WERI-Rb-1 (cell line): ENCODE measurements at regions not wholly inside any gene's neighbourhood (a gene's known extent, or its start where the extent isn't known, plus 50 kb on each side); places are given as distances from the start of the nearest gene placed in this dataset.

Experiments
- DNase-seq: peaks from one replicate; pipeline ENCODE4 v3.0.0-alpha.2; 2020
- H3K27ac ChIP-seq: fragments of 250-450 bp; sonication (Bioruptor Pico); 2 replicates; pipeline ENCODE4 v1.5.1; 2020; ENCODE audit warnings: mild to moderate bottlenecking, moderate library complexity
- H3K27me3 ChIP-seq: fragments of 250-450 bp; sonication (Bioruptor Pico); 2 replicates; pipeline ENCODE4 v1.5.1; 2021; ENCODE audit warnings: mild to moderate bottlenecking, low read depth, moderate library complexity; ENCODE audit not compliant: insufficient read depth, severe bottlenecking
- H3K36me3 ChIP-seq: fragments of 250-450 bp; sonication (Bioruptor Pico); 2 replicates; pipeline ENCODE4 v1.5.1; 2020; ENCODE audit warnings: mild to moderate bottlenecking, moderate library complexity
- H3K4me3 ChIP-seq: 2 replicates; pipeline ENCODE4 v1.5.1; 2011; ENCODE audit warnings: low read depth, mild to moderate bottlenecking, control low read depth, low read length
- H3K9me3 ChIP-seq: fragments of 250-450 bp; sonication (Bioruptor Pico); 2 replicates; pipeline ENCODE4 v1.5.1; 2021; ENCODE audit warnings: mild to moderate bottlenecking, moderate library complexity; ENCODE audit not compliant: severe bottlenecking
- CTCF ChIP-seq: IDR thresholded peaks from 2 replicates; pipeline ENCODE4 v1.5.1; 2011; ENCODE audit warnings: low read depth, mild to moderate bottlenecking, control low read depth, inconsistent platforms, low read length

- Histone ChIP-seq H3K36me3 (no peaks in the 10 kb centered on the region), H3K27me3 (no peaks in the 10 kb centered on the region), H3K4me3 (no peak overlapping the region), H3K9me3 (no peaks in the 10 kb centered on the region), H3K27ac (no peak overlapping the region)
- no peak for DNase-seq
- TF ChIP-seq CTCF: no peak
These were observed 443.6 kb upstream of the PFKP start for GRCh38 chr10:2623675-2624274.

- TF ChIP-seq CTCF: no peak
- no peak for DNase-seq
- no peaks in the 10 kb centered on the region for H3K27me3 ChIP-seq
- no peaks in the 10 kb centered on the region for H3K9me3 ChIP-seq
- H3K36me3 ChIP-seq: no peaks in the 10 kb centered on the region
- no peak overlapping the region for H3K27ac ChIP-seq
- H3K4me3 ChIP-seq: no peak overlapping the region
These were observed 446.4 kb upstream of the PFKP start for GRCh38 chr10:2620827-2621521.

DNA sequence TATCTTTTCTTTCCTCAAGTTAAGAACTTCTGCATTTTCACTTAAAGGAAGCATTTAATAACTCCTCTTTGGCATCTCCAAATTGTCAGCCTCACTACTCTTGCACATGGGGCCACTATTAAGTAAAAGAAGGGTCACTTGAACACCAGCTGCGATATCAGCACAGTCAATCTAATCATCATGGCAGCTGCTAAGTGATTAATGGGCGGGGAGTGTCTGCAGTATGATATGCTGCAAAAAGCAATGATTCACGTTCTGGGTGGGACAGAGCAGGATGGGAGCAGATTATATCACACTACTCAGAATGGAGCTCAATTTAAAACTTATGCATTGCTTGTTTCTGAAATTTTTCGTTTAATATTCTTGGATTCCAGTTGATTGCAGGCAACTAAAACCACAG, 447.4 kb upstream of the PFKP start:
- Histone ChIP-seq H3K9me3 (no peaks in the 10 kb centered on the region), H3K27ac (no peak overlapping the region), H3K27me3 (no peaks in the 10 kb centered on the region), H3K4me3 (no peak overlapping the region), H3K36me3 (no peaks in the 10 kb centered on the region)
- DNase-seq: no peak
- TF ChIP-seq CTCF: no peak

GRCh38 chr10:2619472-2619871, 447.9 kb upstream of the PFKP start:
- H3K9me3 ChIP-seq: no peaks in the 10 kb centered on the region
- H3K4me3 ChIP-seq: no peak overlapping the region
- H3K36me3 ChIP-seq: no peaks in the 10 kb centered on the region
- TF ChIP-seq CTCF: peak; percentile 68
- no peaks in the 10 kb centered on the region for H3K27me3 ChIP-seq
- peak; percentile 54 for DNase-seq
- H3K27ac ChIP-seq: no peak overlapping the region

DNA sequence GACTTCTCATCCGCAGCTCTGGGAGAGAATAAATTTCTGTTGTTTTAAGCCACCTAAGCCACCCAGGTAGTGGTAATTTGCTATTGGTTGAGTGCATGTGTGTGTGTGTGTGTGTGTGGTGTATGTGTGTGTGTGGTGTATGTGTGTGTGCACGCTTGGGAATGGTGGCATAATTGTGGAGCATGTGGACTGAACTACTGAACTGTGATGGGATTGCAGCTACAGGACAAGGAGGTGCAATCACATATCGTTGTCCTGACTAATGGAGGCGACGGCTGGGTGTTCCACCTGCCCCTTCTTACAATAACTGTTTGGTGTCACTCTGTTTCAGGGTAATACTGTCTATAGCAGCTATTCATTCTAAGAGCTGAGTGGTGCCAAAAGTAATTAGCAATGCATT, 448.7 kb upstream of the PFKP start:
- Histone ChIP-seq H3K4me3 (no peak overlapping the region), H3K27me3 (no peaks in the 10 kb centered on the region), H3K9me3 (no peaks in the 10 kb centered on the region), H3K36me3 (no peaks in the 10 kb centered on the region), H3K27ac (no peak overlapping the region)
- no peak for TF ChIP-seq CTCF
- DNase-seq: no peak

DNA sequence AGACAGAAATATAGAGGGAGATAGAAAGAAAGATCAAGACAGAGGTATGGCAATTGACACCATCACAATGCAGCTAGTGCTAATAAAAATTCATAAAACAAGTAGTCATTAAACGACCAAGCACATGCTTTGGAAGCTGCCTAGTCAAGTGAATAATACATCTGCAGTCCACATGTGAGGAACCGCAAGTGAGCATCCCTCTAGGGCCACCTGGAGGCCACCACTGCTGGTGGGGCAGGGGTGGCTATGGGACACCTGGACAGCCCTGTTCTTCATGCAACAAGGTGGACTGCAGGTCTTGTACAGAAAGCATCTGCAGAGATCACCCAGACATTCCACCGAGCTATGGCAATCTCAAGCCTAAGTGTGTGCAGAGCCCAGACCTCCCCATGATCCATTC, 451.1 kb upstream of the PFKP start:
- Histone ChIP-seq H3K4me3 (no peak overlapping the region), H3K36me3 (no peaks in the 10 kb centered on the region), H3K27me3 (no peaks in the 10 kb centered on the region), H3K9me3 (no peaks in the 10 kb centered on the region), H3K27ac (no peak overlapping the region)
- no peak for DNase-seq
- TF ChIP-seq CTCF: no peak
